ENCODE measurements at regions not wholly inside any gene's neighbourhood (a gene's known extent, or its start where the extent isn't known, plus 50 kb on each side); places are given as distances from the start of the nearest gene placed in this dataset.

- TF ChIP-seq KLF1 (tag by site-specific recombination; IDR thresholded peaks at IDR 0.05) (no peak), CTCF (tag by site-specific recombination; IDR thresholded peaks at IDR 0.05) (no peak), ZNF530 (tag by site-specific recombination; IDR thresholded peaks at IDR 0.05; ENCODE audit: low read depth) (no peak), ZNF501 (tag by site-specific recombination; IDR thresholded peaks at IDR 0.05) (no peak), ZNF274 (IDR thresholded peaks at IDR 0.05; ENCODE audit: low read length) (no peak), ZNF274 (tag by site-specific recombination; IDR thresholded peaks at IDR 0.05; ENCODE audit: borderline replicate concordance) (no peak), KLF16 (tag by site-specific recombination; IDR thresholded peaks at IDR 0.05) (no peak)
Measured at GRCh38 chr6:15819841-15820240, 157.0 kb upstream of the DTNBP1 start.
